K562 (cell line): ENCODE measurements at regions not wholly inside any gene's neighbourhood (a gene's known extent, or its start where the extent isn't known, plus 50 kb on each side); places are given as distances from the start of the nearest gene placed in this dataset.

Experiments used
- ADNP ChIP-seq: fragments of 200-800 bp; sonication (Bioruptor generic); IDR thresholded peaks from 2 replicates; pipeline ENCODE4 v1.6.1; 2016; ENCODE audit warnings: missing genetic modification characterization, missing compliant biosample characterization
- C11orf30 ChIP-seq: fragments of 450-650 bp; IDR thresholded peaks from 2 replicates; pipeline ENCODE4 v1.6.1; 2016; ENCODE audit warnings: low read depth, mild to moderate bottlenecking
- CBX5 ChIP-seq: IDR thresholded peaks from 2 replicates; pipeline ENCODE4 v1.6.1; 2014; ENCODE audit warnings: low read depth, borderline replicate concordance
- CTBP1 ChIP-seq: fragments of 450-650 bp; IDR thresholded peaks from 2 replicates; pipeline ENCODE4 v1.6.1; 2016; ENCODE audit warnings: borderline replicate concordance
- EP400 ChIP-seq: fragments of 450-650 bp; IDR thresholded peaks from 2 replicates; pipeline ENCODE4 v1.6.1; 2017; ENCODE audit warnings: antibody characterized with exemption, mild to moderate bottlenecking, moderate library complexity
- FOXA1 ChIP-seq: fragments of 450-650 bp; IDR thresholded peaks from 2 replicates; pipeline ENCODE4 v1.6.1; 2016; ENCODE audit warnings: mild to moderate bottlenecking, borderline replicate concordance
- JUND ChIP-seq, 2 experiments: IDR thresholded peaks; 2 replicates in 1 of 2; 3 replicates in 1 of 2; pipeline ENCODE4 v1.6.1; 2011; ENCODE audit warnings: borderline replicate concordance in 2 of 2, low read depth in 2 of 2, low read length in 2 of 2, improper control_type of control experiment in 1 of 2, missing biosample characterization in 1 of 2, missing genetic modification characterization in 1 of 2, missing genetic modification reagents in 1 of 2
- KAT7 ChIP-seq: sonication (generic); formaldehyde crosslinking; IDR thresholded peaks from 2 replicates; pipeline ENCODE4 v1.8.0; 2022; ENCODE audit warnings: missing genetic modification reagents, mild to moderate bottlenecking, borderline replicate concordance
- KAT8 ChIP-seq: fragments of 450-650 bp; IDR thresholded peaks from 2 replicates; pipeline ENCODE4 v1.6.1; 2016; ENCODE audit warnings: low read depth, mild to moderate bottlenecking
- MAFK ChIP-seq: IDR thresholded peaks from 2 replicates; pipeline ENCODE4 v1.6.1; 2011; ENCODE audit warnings: low read length, improper control_type of control experiment
- MCM3 ChIP-seq: fragments of 450-650 bp; IDR thresholded peaks from 2 replicates; pipeline ENCODE4 v1.6.1; 2016
- NFE2 ChIP-seq: IDR thresholded peaks from 2 replicates; pipeline ENCODE4 v1.6.1; 2014; ENCODE audit warnings: antibody characterized with exemption, low read depth
- SIX5 ChIP-seq, 2 experiments: IDR thresholded peaks; 2 replicates each; pipeline ENCODE4 v1.6.1; 2011; ENCODE audit warnings: low read length in 2 of 2, borderline replicate concordance in 1 of 2, low read depth in 1 of 2, mild to moderate bottlenecking in 1 of 2, moderate library complexity in 1 of 2; ENCODE audit not compliant: insufficient read depth in 1 of 2
- SMAD4 ChIP-seq: fragments of 250-450 bp; sonication (Bioruptor Pico); conservative IDR thresholded peaks from 2 replicates; pipeline ENCODE4 v1.8.0; 2021; ENCODE audit warnings: inconsistent platforms, mild to moderate bottlenecking, moderate library complexity
- SMC3 ChIP-seq: conservative IDR thresholded peaks from 2 replicates; pipeline ENCODE4 v1.6.1; 2011; ENCODE audit warnings: low read depth, low read length, improper control_type of control experiment; ENCODE audit not compliant: insufficient read depth
- SRF ChIP-seq, 2 experiments: fragments of 250-450, 450-650 bp in 1 of 2; sonication (Bioruptor Pico) in 1 of 2; sonication (generic) in 1 of 2; formaldehyde crosslinking; IDR thresholded peaks; 2 replicates each; pipeline versions ENCODE4 v1.5.0 to v1.5.1; 2020 to 2022; ENCODE audit warnings: mild to moderate bottlenecking in 1 of 2, missing genetic modification reagents in 1 of 2
- TOE1 ChIP-seq, 2 experiments: fragments of 450-650 bp in 1 of 2; sonication (generic) in 1 of 2; formaldehyde crosslinking in 1 of 2; IDR thresholded peaks; 2 replicates each; pipeline versions ENCODE4 v1.7.1 to v1.8.0; 2016 to 2022; ENCODE audit warnings: borderline replicate concordance in 2 of 2, mild to moderate bottlenecking in 2 of 2, antibody characterized with exemption in 1 of 2, inconsistent platforms in 1 of 2, low read depth in 1 of 2, missing genetic modification reagents in 1 of 2, moderate library complexity in 1 of 2
- ZNF316 ChIP-seq: fragments of 450-650 bp; IDR thresholded peaks from 2 replicates; pipeline ENCODE4 v1.6.1; 2016
- ZZZ3 ChIP-seq: fragments of 450-650 bp; IDR thresholded peaks from 2 replicates; pipeline ENCODE4 v1.6.1; 2016; ENCODE audit warnings: antibody characterized with exemption, mild to moderate bottlenecking, moderate library complexity
- TF ChIP-seq, protein P1 (sequence below): fragments of 450-650 bp; IDR thresholded peaks from 2 replicates; pipeline ENCODE4 v1.6.1; 2016; ENCODE audit warnings: antibody characterized with exemption
- TF ChIP-seq, protein P2 (sequence below): fragments of 450-650 bp; IDR thresholded peaks from 2 replicates; pipeline ENCODE4 v1.7.1; 2018; ENCODE audit warnings: mild to moderate bottlenecking, low read depth; ENCODE audit not compliant: partially characterized antibody
- TF ChIP-seq, protein P3 (sequence below): fragments of 450-650 bp; formaldehyde crosslinking; conservative IDR thresholded peaks from 2 replicates; pipeline ENCODE4 v1.4.0; 2022; ENCODE audit warnings: mild to moderate bottlenecking, missing genetic modification characterization

DNA sequence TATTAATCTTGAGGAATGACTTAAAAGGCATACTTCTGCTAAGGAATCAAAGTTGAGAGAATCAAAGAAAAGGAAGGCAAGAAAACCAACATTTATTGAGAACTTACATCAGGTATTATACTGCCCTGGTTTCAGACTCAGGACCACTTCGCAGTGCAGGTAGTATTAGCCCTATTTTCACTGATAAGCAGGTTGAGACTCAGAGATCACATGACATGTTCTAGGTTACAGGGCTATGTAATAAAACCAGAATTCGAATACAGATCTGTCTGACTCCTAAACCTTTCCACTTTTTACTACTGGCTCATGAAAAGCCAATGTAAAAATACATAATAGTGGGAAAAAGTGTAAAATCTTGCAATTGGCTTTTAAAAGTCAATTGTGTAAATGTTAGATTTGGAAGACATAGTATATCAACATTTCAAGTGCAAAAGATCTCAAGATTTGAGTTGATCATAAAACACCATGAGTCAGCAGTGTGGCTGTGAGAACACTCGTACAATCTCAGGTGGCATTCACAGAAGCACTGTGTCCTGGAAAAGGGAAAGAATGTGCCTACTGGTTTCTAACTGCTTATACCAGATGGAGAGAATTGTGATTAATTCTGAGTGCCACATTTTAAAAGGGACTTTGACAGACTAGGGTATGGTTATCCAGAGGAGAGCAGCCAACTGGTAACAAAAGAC is 195.8 kb upstream of the MKLN1 start (continued):
- TF ChIP-seq KAT8 = no peak
- TF ChIP-seq TOE1 (IDR thresholded peaks at IDR 0.05; ENCODE audit: borderline replicate concordance) = 0 out of 2 replicates have a peak, but pooled peaks have one; percentile 47
- no peak for TF ChIP-seq TOE1 (CRISPR knock-in tag; IDR thresholded peaks at IDR 0.05; ENCODE audit: borderline replicate concordance, low read depth)
- TF ChIP-seq ADNP (tag) = peak; percentile 16; the same call in 1 of the 2 replicates
- no peak for TF ChIP-seq CTBP1
- no peak for TF ChIP-seq JUND (IDR thresholded peaks at IDR 0.05; ENCODE audit: borderline replicate concordance, low read depth, low read length)
- TF ChIP-seq JUND (tag; IDR thresholded peaks at IDR 0.05; ENCODE audit: borderline replicate concordance, low read depth, low read length) = no peak
- TF ChIP-seq SRF (CRISPR knock-in tag; IDR thresholded peaks at IDR 0.05) = no peak
- peak; percentile 90 for TF ChIP-seq ZNF316
- TF ChIP-seq C11orf30 = peak; percentile 87
- TF ChIP-seq, protein P1, sequence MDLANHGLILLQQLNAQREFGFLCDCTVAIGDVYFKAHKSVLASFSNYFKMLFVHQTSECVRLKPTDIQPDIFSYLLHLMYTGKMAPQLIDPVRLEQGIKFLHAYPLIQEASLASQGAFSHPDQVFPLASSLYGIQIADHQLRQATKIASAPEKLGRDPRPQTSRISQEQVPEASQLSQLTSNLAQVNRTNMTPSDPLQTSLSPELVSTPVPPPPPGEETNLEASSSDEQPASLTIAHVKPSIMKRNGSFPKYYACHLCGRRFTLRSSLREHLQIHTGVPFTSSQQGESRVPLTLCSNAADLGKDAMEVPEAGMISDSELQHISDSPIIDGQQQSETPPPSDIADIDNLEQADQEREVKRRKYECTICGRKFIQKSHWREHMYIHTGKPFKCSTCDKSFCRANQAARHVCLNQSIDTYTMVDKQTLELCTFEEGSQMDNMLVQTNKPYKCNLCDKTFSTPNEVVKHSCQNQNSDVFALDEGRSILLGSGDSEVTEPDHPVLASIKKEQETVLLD = no peak
- TF ChIP-seq MAFK = peak; percentile 73
- TF ChIP-seq SIX5 (IDR thresholded peaks at IDR 0.05; ENCODE audit: borderline replicate concordance in 1 of 2, insufficient read depth in 1 of 2, low read depth in 1 of 2, low read length in 2 of 2) = no peak
- no peak for TF ChIP-seq CBX5
- TF ChIP-seq, protein P2, sequence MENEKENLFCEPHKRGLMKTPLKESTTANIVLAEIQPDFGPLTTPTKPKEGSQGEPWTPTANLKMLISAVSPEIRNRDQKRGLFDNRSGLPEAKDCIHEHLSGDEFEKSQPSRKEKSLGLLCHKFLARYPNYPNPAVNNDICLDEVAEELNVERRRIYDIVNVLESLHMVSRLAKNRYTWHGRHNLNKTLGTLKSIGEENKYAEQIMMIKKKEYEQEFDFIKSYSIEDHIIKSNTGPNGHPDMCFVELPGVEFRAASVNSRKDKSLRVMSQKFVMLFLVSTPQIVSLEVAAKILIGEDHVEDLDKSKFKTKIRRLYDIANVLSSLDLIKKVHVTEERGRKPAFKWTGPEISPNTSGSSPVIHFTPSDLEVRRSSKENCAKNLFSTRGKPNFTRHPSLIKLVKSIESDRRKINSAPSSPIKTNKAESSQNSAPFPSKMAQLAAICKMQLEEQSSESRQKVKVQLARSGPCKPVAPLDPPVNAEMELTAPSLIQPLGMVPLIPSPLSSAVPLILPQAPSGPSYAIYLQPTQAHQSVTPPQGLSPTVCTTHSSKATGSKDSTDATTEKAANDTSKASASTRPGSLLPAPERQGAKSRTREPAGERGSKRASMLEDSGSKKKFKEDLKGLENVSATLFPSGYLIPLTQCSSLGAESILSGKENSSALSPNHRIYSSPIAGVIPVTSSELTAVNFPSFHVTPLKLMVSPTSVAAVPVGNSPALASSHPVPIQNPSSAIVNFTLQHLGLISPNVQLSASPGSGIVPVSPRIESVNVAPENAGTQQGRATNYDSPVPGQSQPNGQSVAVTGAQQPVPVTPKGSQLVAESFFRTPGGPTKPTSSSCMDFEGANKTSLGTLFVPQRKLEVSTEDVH = no peak
- no peak for TF ChIP-seq SMAD4 (CRISPR knock-in tag)
- no peak for TF ChIP-seq MCM3
- TF ChIP-seq ZZZ3 = no peak
- peak; percentile 80 for TF ChIP-seq NFE2
- no peak for TF ChIP-seq KAT7 (CRISPR knock-in tag)
- no peak for TF ChIP-seq SMC3
- no peak for TF ChIP-seq EP400
- no peak for TF ChIP-seq FOXA1
- TF ChIP-seq, protein P3, sequence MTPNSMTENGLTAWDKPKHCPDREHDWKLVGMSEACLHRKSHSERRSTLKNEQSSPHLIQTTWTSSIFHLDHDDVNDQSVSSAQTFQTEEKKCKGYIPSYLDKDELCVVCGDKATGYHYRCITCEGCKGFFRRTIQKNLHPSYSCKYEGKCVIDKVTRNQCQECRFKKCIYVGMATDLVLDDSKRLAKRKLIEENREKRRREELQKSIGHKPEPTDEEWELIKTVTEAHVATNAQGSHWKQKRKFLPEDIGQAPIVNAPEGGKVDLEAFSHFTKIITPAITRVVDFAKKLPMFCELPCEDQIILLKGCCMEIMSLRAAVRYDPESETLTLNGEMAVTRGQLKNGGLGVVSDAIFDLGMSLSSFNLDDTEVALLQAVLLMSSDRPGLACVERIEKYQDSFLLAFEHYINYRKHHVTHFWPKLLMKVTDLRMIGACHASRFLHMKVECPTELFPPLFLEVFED (CRISPR knock-in tag) = no peak
